ENCODE measurements at regions not wholly inside any gene's neighbourhood (a gene's known extent, or its start where the extent isn't known, plus 50 kb on each side); places are given as distances from the start of the nearest gene placed in this dataset.
"Not testable (repeated sequence)": the region's sequence is repeated elsewhere in the genome, so short reads cannot be mapped to it uniquely, and the experiment has no call there.

- DNase-seq (ENCODE audit: missing footprints); ATAC-seq; intact Hi-C loops (cut with DNase I): not testable (repeated sequence)
Measured at GRCh38 chr10:78096486-78096885, 62.8 kb downstream of the RPS24 start.

GRCh38 chr10:78102593-78102992, 68.9 kb downstream of the RPS24 start:
- ATAC-seq; intact Hi-C loops (cut with DNase I); DNase-seq (ENCODE audit: missing footprints): not testable (repeated sequence)

GRCh38 chr10:78109210-78109609, 75.5 kb downstream of the RPS24 start:
- ATAC-seq (no peak), DNase-seq (ENCODE audit: missing footprints) (no peak)
- intact Hi-C loops (cut with DNase I), result no loop called here

- intact Hi-C loops (cut with DNase I), result no loop called here
- no peak for DNase-seq (ENCODE audit: missing footprints)
- ATAC-seq, result no peak
Measured at GRCh38 chr10:78115135-78115853, 81.6 kb downstream of the RPS24 start.

GRCh38 chr10:78116361-78116760, 82.7 kb downstream of the RPS24 start:
- no peak for DNase-seq (ENCODE audit: missing footprints)
- ATAC-seq, result no peak
- intact Hi-C loops (cut with DNase I), result no loop called here

GRCh38 chr10:78118591-78118990, 84.9 kb downstream of the RPS24 start:
- DNase-seq (ENCODE audit: missing footprints) (no peak), ATAC-seq (no peak)
- intact Hi-C loops (cut with DNase I), result no loop called here

- DNase-seq (ENCODE audit: missing footprints), result no peak
- intact Hi-C loops (cut with DNase I), result no loop called here
- no peak for ATAC-seq
Measured at GRCh38 chr10:78121801-78122200, 88.1 kb downstream of the RPS24 start.

- intact Hi-C loops (cut with DNase I), result no loop called here
- DNase-seq (ENCODE audit: missing footprints), result no peak
- ATAC-seq, result no peak
Measured at GRCh38 chr10:78124167-78124566, 90.5 kb downstream of the RPS24 start.

GRCh38 chr10:78129211-78129610, 95.5 kb downstream of the RPS24 start:
- intact Hi-C loops (cut with DNase I), result no loop called here
- ATAC-seq (no peak), DNase-seq (ENCODE audit: missing footprints) (no peak)

GRCh38 chr10:78130966-78131710, 97.5 kb downstream of the RPS24 start:
- ATAC-seq (no peak), DNase-seq (ENCODE audit: missing footprints) (no peak)
- intact Hi-C loops (cut with DNase I), result no loop called here

GRCh38 chr10:78134773-78135306, 101.2 kb downstream of the RPS24 start:
- DNase-seq (ENCODE audit: missing footprints) (no peak), ATAC-seq (no peak)
- intact Hi-C loops (cut with DNase I), result no loop called here

GRCh38 chr10:78137147-78137546, 103.5 kb downstream of the RPS24 start:
- intact Hi-C loops (cut with DNase I), result no loop called here
- ATAC-seq (no peak), DNase-seq (ENCODE audit: missing footprints) (no peak)

GRCh38 chr10:78139341-78139740, 105.7 kb downstream of the RPS24 start:
- DNase-seq (ENCODE audit: missing footprints), result no peak
- no peak for ATAC-seq
- intact Hi-C loops (cut with DNase I), result no loop called here

GRCh38 chr10:78140066-78140630, 106.5 kb downstream of the RPS24 start:
- ATAC-seq, result no peak
- intact Hi-C loops (cut with DNase I), result no loop called here
- no peak for DNase-seq (ENCODE audit: missing footprints)

- DNase-seq (ENCODE audit: missing footprints), result no peak
- no peak for ATAC-seq
- intact Hi-C loops (cut with DNase I), result no loop called here
Measured at GRCh38 chr10:78143576-78143975, 109.9 kb downstream of the RPS24 start.

GRCh38 chr10:78146200-78146599, 112.5 kb downstream of the RPS24 start:
- ATAC-seq (no peak), DNase-seq (ENCODE audit: missing footprints) (no peak)
- intact Hi-C loops (cut with DNase I), result no loop called here

GRCh38 chr10:78147202-78147601, 113.5 kb downstream of the RPS24 start:
- intact Hi-C loops (cut with DNase I), result no loop called here
- DNase-seq (ENCODE audit: missing footprints), result no peak
- no peak for ATAC-seq

GRCh38 chr10:78148216-78148960, 114.7 kb downstream of the RPS24 start:
- ATAC-seq (no peak), DNase-seq (ENCODE audit: missing footprints) (no peak)
- intact Hi-C loops (cut with DNase I), result no loop called here

- intact Hi-C loops (cut with DNase I), result no loop called here
- ATAC-seq, result no peak
Measured at GRCh38 chr10:78148961-78149612, 115.4 kb downstream of the RPS24 start.

More at GRCh38 chr10:78148961-78149612, 115.4 kb downstream of the RPS24 start:
- no peak for DNase-seq (ENCODE audit: missing footprints)

Data from Right ventricle myocardium inferior (tissue), 1 donor.